ENCODE measurements at regions not wholly inside any gene's neighbourhood (a gene's known extent, or its start where the extent isn't known, plus 50 kb on each side); places are given as distances from the start of the nearest gene placed in this dataset.

GRCh38 chr7:47191316-47191715, 390.6 kb downstream of the TNS3 start:
- Histone ChIP-seq H3K79me1 (ENCODE audit: low read depth, low read length) (no peaks in the 10 kb centered on the region), H3K9ac (replicated peaks in 1 of 4; ENCODE audit: extremely low read depth in 1 of 4, low read depth in 3 of 4, low read length in 3 of 4) (no peak overlapping the region), H3K23ac (ENCODE audit: insufficient read length) (no peak overlapping the region), H4K20me1 (replicated peaks in 1 of 2; ENCODE audit: control insufficient read depth in 1 of 2, insufficient read depth in 2 of 2, low read length in 2 of 2) (no peaks in the 10 kb centered on the region), H2BK20ac (ENCODE audit: low read length) (no peak overlapping the region), H2AFZ (ENCODE audit: low read length) (no peak overlapping the region), H3K4me2 (ENCODE audit: insufficient read depth in 1 of 2, low read depth in 2 of 2, low read length in 2 of 2) (no peak overlapping the region), H3K18ac (ENCODE audit: extremely low read depth, low read length) (no peak overlapping the region), H3K56ac (replicated peaks; ENCODE audit: insufficient read length, low read depth, low read length) (no peak overlapping the region), H3K4ac (replicated peaks; ENCODE audit: insufficient read length, low read depth, low read length) (no peak overlapping the region), H3K4me3 (ENCODE audit: extremely low read depth in 1 of 4, insufficient read depth in 2 of 4, low read depth in 3 of 4, low read length in 4 of 4) (no peak overlapping the region), H2AK5ac (ENCODE audit: low read depth, low read length) (no peak overlapping the region), H3K14ac (ENCODE audit: insufficient read length) (no peak overlapping the region), H2BK120ac (replicated peaks; ENCODE audit: low read depth, low read length) (no peak overlapping the region), H4K5ac (ENCODE audit: insufficient read length, low read depth, low read length) (no peak overlapping the region), H2BK12ac (ENCODE audit: low read depth, low read length) (no peak overlapping the region), H3K4me1 (replicated peaks in 1 of 4; ENCODE audit: control insufficient read depth in 3 of 4, insufficient read depth in 4 of 4, low read length in 3 of 4) (no peaks in the 10 kb centered on the region), H2BK5ac (ENCODE audit: low read depth, low read length) (no peak overlapping the region), H3K27ac (ENCODE audit: low read depth, low read length) (no peak overlapping the region), H4K8ac (ENCODE audit: extremely low read depth, insufficient read depth, low read length) (no peak overlapping the region), H3K27me3 (replicated peaks in 1 of 4; ENCODE audit: control insufficient read depth in 3 of 4, extremely low read depth in 1 of 4, insufficient read depth in 3 of 4, low read length in 3 of 4) (no peaks in the 10 kb centered on the region; a peak in 2 of 7 replicates), H2BK15ac (ENCODE audit: low read length) (no peak overlapping the region), H3K36me3 (ENCODE audit: control insufficient read depth in 2 of 4, insufficient read depth in 4 of 4, low read length in 3 of 4) (no peaks in the 10 kb centered on the region), H3K23me2 (ENCODE audit: low read depth, low read length) (no peaks in the 10 kb centered on the region), H3K79me2 (ENCODE audit: control insufficient read depth in 1 of 2, insufficient read depth in 2 of 2, low read length in 2 of 2) (no peaks in the 10 kb centered on the region), H3K9me3 (ENCODE audit: insufficient read depth in 2 of 2, low read depth in 1 of 2, low read length in 1 of 2) (no peaks in the 10 kb centered on the region), H4K91ac (replicated peaks; ENCODE audit: insufficient read length, low read length) (no peak overlapping the region)
- ChIA-PET POLR2A (ENCODE audit: partially characterized antibody) (no interaction called here), CTCF (ENCODE audit: partially characterized antibody) (no interaction called here)
- no peak for DNase-seq (ENCODE audit: low read depth in 1 of 2, low spot score in 2 of 2)
- no peak for FAIRE-seq
- WGBS, 2 experiments (ENCODE audit: extremely low coverage in 1 of 2, insufficient coverage in 1 of 2, insufficient read length in 1 of 2, insufficient replicate concordance in 2 of 2, low coverage in 1 of 2, low lambda C conversion rate in 2 of 2, missing lambda C conversion rate in 1 of 2) = 80% methylated on average over 2 of the region's 2 CpGs; no CpG with 5 or more reads in 1 of the 2 experiments
- TF ChIP-seq RXRA (IDR thresholded peaks at IDR 0.05; ENCODE audit: insufficient read depth, low read depth, low read length) = no peak

Data from H1 (cell line).